ENCODE measurements at regions not wholly inside any gene's neighbourhood (a gene's known extent, or its start where the extent isn't known, plus 50 kb on each side); places are given as distances from the start of the nearest gene placed in this dataset.
"Not testable (repeated sequence)": the region's sequence is repeated elsewhere in the genome, so short reads cannot be mapped to it uniquely, and the experiment has no call there.

DNA sequence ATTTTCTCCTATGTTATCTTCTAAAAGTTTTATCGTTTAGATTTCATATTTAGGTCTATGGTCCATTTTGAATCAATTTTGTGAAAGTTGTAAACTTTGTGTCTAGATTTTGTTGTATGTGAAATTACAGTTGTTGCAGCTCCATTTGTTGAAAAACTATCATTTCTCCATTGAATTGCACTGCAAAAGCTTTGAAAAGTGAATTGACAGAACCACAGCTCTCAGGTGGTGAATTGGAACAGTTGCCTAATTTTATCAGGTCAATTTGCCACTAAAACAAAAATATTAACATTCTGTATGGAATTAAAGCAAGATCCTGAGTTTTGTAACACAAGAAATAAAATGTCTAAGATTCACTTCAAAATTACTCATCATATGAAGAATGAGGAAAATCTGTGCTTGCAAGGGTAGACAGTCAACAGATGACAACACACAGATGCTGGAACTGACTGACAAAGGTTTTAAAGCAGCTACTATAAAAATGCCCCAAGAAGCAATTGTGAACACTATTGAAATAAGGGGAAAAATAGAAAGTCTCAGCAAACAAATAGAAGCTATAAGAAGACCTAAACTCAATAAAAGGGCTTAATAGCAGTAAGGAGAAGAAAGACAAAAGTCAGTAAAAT is 346.7 kb downstream of the PAX1 start:
- no peak for DNase-seq

DNA sequence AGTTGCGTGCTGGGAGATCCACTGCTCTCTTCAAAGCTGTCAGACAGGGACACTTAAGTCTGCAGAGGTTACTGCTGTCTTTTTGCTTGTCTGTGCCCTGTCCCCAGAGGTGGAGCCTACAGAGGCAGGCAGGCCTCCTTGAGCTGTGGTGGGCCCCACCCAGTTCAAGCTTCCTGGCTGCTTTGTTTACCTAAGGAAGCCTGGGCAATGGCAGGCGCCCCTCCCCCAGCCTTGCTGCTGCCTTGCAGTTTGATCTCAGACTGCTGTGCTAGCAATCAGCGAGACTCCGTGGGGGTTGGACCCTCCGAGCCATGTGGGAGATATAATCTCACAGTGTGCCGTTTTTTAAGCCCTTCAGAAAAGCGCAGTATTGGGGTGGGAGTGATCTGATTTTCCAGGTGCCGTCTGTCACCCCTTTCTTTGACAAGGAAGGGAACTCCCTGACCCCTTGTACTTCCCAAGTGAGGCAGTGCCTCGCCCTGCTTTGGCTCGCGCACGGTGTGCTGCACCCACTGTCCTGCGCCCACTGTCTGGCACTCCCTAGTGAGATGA is 340.6 kb downstream of the PAX1 start:
- DNase-seq: not testable (repeated sequence)

DNA sequence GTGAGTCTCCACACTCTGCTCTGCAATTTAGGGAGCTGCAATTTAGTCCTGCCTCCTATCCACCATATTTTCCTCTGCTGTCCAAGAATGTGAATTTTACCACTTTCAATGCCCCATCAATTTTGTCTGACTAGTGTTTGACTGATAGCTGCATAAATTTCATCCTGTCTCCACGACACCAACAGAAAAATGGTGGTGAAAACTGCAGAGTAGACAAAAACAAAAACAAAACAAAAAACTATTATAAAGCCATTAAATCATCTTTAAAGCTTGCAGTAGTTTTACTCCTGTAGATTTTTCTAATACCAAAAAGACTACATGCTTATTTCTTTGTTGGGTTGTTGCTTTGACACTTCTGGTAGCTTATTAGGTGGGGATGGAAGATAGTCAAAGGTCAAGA is 322.0 kb downstream of the PAX1 start:
- DNase-seq: no peak

DNA sequence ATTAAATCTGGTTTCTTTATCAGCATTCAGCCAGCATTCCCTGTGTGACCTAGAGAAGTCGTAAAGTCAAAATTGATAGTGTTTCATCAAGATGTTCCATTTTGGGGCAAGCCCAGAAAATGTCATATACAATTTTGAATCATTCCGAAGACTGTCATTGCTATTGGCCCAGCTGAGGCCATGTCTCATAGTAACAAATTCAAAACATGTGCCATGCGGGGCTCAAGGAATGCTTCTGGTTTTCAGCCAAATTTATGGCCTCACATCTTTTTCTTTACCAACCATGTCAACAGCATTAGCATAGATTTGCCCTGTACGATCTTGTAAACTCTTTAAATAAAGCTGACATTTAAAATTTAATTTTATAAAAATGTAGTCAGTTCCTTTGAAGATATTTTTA is 314.7 kb downstream of the PAX1 start:
- DNase-seq: no peak

DNA sequence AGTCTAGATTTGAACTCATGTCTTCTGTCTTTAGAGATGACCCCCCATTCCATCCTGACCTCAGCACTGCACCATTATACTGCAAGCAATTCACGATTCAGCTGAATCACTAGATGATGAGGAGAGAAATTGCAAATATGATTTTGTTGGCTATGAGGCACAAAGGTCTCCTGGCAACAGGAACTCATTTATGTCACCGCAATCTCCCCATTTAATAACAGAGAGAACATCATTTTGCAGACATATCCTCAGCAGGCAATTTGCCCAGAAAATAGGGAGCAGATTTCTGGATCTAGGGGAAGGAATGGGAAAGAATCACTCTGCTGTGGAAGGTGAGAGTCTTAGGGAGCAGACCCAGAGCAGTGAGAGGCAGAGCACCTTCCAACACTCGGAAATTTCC is 303.0 kb downstream of the PAX1 start:
- DNase-seq: no peak

DNA sequence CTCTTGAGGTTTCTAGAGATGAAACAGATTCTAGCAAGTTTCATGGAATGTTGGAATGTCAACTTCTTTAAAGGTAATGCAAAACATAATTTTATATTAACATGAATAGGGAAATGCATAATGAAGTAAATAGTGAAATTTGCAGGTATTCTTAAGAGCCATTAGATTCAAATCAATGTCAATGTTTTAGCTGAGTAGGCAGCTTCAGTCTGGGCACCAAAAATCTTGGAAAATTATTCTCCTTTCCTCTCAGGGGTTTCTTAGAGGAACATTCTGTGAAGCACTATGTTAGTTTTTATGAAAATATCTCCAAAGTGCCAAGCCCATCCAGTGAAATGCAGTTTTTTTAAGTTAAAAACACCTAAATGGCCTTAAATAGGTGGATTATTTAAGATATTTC is 300.8 kb downstream of the PAX1 start:
- DNase-seq: no peak

DNA sequence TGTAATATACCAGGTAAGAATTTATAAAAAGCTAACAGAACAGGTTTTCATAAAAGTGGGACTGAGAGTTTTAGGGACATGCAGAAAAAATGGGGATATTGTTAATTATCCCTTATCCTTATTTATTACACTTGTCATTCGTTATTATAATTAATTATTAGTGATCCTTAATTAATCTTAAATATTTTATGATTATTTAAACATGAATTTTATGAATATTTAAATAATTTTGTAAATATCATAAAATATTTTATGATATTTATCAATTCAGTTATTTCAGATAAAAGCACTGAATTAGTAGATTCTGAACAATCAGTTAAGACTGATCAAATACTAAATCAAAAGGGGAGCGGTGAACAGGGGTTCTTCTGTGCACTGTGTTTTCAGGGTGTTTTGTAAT is 300.1 kb downstream of the PAX1 start:
- DNase-seq: no peak

DNA sequence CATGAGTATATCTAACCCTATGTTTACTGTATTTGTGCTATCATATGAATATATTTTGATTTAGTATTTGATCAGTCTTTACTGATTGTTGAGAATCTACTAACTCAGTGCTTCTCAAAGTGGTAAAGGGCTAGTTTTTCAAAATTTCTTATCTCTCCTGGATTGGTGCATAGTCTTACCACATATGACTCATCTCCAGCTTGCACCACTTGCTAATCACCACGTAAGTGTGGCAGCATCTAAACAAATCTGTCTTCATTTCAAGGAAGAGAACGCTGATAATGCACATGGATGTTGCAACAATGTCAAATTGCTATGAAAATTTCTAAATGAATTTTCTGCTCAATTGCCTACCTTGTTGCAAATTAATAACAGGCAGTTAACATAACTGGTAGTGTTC is 299.5 kb downstream of the PAX1 start:
- no peak for DNase-seq

DNA sequence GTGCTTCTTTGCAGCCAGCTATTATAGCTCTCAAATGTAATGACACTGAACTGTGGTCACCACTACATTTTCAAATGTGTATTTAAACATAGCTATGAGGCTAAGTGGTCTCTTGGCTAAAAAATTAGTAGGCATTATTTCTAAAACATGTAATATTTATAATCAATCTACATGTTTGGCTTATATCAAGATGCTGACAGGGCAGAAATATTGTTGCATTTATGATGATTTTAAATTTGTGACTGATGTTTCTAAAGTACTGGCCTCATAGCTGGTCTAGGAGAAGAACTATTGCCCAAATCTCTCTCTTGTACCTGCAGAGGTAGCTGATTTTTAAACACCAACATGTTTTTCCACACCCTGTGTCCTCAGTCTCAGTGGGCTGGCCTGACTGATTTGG is 298.2 kb downstream of the PAX1 start:
- DNase-seq: no peak

DNA sequence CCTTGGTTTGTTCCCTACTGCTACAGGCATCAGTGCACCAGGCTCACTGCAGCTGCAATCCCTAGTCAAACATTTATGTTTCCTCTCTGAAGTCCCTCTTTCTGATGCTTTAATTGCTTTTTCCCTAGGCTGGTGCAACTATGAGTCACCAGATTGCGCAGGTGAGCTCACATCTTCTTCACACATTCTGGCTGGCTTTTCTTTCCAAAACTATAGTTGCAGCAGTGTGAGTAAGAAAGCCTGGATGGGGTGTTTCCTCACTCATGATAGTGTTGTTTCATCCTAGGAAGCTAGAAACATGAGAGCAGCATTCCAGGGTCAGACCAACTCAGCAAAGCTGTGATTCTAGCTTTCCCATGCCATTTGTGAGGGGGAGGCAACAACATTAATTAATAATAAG is 296.4 kb downstream of the PAX1 start:
- no peak for DNase-seq

DNA sequence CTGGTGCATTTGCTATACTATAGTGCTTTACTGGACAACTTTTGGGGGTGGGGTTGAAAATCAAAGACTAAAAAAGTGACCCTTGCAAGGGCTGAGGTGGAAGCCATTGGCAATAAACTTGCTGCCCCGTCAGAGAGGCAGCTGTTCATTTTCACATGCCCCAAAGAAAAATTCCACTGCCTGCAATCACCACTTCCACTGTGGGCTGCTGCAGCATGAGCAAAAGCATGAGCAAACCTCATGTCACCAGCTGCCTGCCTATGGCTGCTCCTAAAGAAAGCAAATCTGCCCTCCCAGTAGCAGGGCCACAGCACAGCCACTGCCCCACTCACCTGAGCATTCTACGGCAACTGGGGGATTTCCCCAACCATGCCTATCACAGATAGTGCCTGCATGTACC is 290.0 kb downstream of the PAX1 start:
- no peak for DNase-seq

DNA sequence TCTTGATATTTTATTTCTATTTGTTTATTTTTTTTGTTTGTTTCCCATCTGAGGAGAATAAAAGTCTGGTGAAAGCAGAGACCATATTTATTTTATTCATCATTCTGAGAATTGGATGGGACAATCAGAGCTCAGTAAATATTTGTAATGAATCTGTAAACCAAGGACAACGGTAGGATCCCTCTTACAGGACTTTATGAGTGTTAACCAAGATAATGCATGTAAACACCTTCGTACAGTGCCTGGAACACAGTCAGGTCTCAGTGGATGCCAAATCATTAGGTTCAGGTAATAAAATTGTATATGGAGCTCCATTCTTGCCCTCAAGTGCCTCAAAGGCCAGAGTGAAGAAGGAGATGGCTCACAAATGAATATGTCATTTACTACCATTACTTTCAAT is 288.7 kb downstream of the PAX1 start:
- no peak for DNase-seq

DNA sequence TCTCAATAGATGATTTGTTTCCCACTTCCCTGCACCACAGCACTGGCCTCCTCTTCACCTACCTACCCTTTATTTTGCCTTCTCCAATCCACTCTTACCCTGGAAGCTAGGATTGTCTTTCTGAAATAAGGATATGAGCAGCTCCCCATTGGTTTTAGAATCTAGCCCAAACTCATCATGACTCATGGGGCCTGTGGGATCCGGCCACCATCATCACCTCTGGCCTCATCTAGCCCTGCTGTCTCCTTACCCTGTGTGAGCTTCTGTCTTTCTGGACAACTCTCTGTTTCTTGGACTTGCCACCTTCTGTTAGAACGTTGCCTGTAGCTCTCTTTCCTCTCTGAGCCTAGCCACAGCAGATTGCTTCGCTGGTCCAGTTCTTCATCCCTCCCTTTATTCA is 277.1 kb downstream of the PAX1 start:
- DNase-seq: no peak

DNA sequence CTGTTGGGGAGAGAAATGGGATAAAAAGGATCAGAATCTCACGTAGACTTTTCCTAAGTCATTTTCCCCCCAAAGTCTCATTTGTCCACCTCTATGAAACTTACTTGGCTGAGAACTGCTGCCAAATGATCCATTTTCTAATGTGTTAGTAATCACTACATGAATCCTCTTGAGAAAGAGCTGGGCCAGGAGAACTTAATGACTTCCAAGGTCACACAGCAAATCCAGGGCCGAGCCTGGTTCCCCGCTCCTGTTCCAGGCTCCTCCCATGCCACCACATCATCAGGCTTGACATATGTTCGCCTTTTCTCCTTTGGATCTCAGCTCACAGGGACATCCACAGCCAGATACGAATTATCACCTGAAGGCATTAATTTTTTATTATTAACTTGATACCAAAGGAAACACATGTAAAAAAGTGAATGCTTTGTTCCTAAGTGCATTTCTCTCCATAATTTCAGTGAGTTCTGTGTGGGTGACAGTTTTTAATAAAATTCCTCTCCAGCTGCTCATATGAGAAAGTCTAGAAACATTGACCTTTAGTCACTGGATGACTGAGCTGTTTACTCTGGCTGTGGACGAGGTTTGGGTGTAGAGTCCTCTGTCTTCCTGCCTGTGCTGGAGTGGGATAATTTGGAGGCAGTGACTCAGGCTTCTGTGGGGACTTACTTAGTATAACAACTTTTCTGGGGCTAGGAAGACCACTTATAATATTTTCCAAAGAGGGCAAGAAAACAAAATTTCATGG is 276.3 kb downstream of the PAX1 start:
- no peak for DNase-seq

DNA sequence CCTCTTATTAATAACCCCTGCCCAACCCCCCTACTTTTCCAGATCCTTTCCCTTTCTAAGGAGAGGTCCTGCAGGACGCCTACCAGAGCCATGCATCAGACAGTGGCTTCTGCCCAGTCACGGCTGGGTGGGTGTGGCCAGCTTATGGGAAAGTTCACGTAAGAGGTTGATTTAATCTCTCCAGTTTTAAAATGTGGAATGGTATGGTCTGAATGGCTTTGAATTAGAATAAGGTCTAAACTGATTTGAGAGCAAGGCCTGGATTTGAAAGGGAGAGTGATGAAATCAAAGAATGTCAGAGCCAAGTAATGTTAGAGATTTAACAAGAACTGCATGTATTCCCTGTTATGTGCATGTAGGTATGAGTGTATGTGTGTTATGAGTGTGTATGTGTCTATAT is 275.7 kb downstream of the PAX1 start:
- DNase-seq: no peak

DNA sequence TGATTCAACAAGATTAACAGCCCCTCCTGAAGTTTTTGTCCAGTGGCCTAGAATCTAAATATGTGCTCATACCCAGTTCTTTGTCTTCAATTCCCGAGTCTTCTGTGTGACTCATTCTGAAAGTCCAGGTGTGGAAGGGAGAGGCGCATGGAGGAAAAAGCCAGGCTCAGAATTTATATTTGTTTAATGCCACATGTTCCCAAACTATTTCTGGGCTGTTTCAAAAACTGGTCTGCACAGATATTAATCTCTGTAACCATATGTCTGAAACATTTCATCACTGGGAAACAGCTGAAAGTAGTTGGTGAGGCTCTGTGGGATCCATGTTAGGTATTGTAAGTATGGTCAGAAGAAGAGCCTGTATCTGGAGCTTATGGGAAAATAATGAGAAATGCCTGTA is 266.0 kb downstream of the PAX1 start:
- no peak for DNase-seq

DNA sequence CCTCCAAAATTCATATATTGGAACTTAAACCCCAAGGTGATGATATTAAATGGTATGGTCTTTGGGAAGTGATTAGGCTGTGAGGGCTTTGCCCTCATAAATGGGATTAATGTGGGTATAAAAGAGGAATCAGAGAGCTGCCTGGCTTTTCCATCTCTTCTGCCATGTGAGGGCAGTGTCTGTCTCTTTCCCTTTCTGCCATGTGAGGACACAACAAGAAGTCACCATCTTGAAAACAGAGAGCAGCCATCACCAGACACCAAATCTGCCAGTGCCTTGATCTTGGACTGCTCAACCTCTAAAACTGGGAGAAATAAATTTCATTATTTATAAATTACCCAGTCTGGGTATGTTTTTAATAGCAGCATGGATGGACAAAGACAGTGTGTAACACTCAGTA is 263.0 kb downstream of the PAX1 start:
- no peak for DNase-seq

DNA sequence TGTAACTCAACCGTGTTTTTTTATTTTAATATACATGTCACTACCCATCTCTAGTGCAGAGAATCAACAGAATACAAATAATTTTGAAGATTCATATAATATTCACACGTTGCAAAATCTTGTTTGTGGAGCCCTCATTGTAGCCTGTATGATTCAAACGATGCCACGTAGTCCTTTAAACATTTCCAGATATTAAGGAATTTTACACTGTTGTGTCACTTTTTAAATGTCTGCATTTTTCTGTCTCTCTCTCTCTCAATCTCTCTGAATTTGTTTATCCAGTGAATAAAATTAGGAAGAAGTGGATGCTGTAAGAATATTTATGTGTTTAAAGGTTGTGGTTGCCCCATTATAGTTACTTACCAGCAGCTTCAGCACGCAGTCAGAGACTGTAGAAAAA is 262.0 kb downstream of the PAX1 start:
- no peak for DNase-seq

DNA sequence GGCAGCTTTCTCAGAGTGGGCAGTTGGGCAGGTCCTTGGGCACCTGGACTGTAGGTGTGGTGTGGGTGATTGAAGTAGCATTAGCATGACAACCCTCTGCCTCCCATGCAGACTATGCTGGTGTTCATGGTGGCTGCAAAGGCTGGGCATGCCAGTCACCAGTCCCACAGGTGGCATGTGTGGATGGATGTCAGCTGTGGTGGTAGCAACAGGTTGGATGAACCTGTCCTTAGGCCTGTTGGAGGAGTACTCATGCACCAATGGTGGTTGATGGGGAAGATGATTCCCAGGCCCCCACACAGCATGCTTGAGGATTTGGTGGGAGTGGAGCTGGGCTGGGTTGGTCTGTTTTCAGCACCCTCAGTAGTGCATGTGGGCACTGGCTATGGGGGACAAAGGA is 251.1 kb downstream of the PAX1 start:
- no peak for DNase-seq

DNA sequence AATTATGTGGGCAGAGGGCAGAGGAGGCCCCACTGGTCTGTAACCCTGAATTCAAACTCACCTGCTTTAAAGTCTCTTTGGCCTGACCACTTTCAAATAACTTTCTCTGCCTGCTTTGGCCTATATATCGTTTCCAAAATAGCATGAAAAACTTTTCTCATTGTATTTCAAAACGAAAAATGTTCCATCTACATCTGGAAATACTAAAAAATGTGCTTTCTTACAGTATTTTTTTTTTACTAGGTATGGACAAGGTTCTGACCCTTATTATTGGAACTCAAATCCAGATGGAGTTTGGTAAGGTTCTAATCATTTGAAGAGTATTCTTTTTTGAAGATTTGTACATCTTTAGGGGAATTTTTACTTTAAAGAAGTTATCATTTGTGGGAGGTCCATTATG is 241.9 kb downstream of the PAX1 start:
- no peak for DNase-seq

DNA sequence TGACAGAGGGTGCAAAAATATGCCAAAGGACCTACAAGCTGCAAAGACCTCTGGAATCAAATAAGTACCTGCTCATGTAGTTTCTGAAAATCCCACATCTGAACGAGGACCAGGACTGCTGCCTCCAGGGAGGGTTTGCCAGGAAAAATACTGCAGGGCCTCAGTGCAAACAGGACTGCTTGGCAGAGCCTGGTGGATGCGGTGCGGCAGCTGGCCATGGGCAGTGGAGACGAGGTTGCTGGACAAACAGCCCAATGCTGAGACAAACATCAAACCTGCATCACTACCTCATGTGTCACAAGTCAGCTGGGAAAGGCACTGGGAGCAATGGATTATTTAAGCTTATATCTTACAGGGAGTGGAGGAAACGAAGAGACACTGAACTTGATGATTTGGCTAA is 238.8 kb downstream of the PAX1 start:
- no peak for DNase-seq

DNA sequence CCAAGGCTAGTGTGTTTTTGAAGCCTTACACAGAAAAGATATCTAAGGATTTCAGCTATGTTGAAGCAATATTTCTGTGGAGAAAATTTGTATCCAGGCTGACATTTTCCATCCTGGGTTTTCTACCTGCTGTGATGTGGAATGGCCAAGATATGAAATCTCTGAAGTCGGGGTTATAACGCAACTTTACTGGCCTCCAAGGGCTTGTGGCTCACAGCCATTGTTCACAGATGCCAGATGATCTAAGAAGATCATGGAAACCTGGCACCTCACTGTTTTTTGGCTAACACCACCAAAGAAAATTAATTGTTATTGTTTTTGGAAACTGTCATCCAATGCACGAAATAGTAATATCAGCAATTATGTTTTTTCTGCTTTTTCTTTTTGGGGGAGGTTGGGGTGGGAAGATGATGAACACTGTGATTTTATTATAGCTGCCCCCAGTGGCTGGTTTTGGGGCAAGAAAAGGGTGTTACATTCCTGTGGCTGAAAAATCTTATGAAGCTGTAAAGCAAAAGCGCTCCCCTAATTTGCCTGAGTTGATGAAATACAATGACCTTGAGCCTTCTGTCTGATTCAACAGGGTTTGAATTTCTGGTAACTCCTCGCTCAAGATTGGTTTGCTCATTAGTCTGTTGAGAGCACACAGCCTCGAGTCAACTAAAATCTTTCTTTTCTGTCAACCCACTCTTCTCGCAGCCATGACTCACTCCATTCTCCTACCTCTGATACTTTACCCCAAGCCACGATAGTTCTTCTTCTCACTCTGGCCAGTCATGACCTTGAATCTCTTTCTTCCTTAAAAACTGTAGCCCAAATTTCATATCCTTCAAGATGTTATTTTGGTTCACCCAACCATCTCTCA is 236.7 kb downstream of the PAX1 start:
- DNase-seq: no peak

DNA sequence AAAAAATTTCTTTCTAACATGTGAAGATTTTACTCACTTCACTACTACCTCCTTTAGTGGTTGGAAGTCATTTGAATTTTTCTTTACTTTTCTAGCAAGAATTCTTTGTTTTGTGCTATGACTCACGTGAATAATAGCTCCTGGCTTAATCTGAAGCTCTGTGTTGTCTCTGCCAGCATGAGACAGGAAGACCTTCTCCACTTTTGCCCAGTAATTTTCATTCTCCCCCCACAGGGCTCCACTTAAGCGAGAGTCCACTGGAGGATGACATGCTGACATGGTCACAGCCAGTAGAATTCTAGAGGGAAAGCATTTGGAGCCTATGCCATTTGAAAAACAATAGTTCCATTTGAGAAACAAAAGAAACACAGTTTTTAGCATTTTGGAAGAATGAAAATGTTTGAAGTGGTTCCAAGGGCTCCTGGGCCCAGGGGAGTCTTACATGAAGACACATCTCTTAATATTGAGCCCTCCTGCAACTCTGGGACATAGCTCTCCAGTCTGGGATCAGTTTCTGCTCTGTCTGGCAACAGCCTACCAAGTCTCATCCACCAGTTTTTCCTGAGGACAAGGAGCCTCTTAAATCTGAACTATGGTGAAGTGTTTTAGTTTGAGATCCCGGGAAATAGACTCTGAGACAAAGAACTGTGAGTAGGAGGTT is 231.4 kb downstream of the PAX1 start:
- no peak for DNase-seq
